ENCODE measurements at regions not wholly inside any gene's neighbourhood (a gene's known extent, or its start where the extent isn't known, plus 50 kb on each side); places are given as distances from the start of the nearest gene placed in this dataset.

- TF ChIP-seq POLR2A (IDR thresholded peaks at IDR 0.05), result no peak
- TF ChIP-seq, protein P1, sequence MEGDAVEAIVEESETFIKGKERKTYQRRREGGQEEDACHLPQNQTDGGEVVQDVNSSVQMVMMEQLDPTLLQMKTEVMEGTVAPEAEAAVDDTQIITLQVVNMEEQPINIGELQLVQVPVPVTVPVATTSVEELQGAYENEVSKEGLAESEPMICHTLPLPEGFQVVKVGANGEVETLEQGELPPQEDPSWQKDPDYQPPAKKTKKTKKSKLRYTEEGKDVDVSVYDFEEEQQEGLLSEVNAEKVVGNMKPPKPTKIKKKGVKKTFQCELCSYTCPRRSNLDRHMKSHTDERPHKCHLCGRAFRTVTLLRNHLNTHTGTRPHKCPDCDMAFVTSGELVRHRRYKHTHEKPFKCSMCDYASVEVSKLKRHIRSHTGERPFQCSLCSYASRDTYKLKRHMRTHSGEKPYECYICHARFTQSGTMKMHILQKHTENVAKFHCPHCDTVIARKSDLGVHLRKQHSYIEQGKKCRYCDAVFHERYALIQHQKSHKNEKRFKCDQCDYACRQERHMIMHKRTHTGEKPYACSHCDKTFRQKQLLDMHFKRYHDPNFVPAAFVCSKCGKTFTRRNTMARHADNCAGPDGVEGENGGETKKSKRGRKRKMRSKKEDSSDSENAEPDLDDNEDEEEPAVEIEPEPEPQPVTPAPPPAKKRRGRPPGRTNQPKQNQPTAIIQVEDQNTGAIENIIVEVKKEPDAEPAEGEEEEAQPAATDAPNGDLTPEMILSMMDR (IDR thresholded peaks at IDR 0.05), result no peak
Measured at GRCh38 chr5:159571501-159572244, 241.4 kb upstream of the IL12B start.

Data from gastroesophageal sphincter (tissue), 3 donors.